HCT116 (cell line): ENCODE measurements at regions not wholly inside any gene's neighbourhood (a gene's known extent, or its start where the extent isn't known, plus 50 kb on each side); places are given as distances from the start of the nearest gene placed in this dataset.

Experiments
- ATF3 ChIP-seq: IDR thresholded peaks from 2 replicates; pipeline ENCODE4 v1.6.1; 2012
- CTCF ChIP-seq, 3 experiments: fragments of 200-600 bp in 1 of 3; sonication (generic) in 1 of 3; IDR thresholded peaks in 2 of 3; conservative IDR thresholded peaks in 1 of 3; 2 replicates each; pipeline ENCODE4 v1.5.1; 2012 to 2017; ENCODE audit warnings: low read depth in 2 of 3, low read length in 2 of 3, antibody characterized with exemption in 1 of 3, borderline replicate concordance in 1 of 3, control low read depth in 1 of 3, mild to moderate bottlenecking in 1 of 3, mixed read lengths in 1 of 3, mixed run types in 1 of 3, moderate library complexity in 1 of 3; ENCODE audit not compliant: insufficient read depth in 1 of 3
- EZH2 ChIP-seq: fragments of 200-600 bp; sonication (generic); IDR thresholded peaks from 2 replicates; pipeline ENCODE4 v1.6.1; 2017; ENCODE audit warnings: antibody characterized with exemption, mixed run types
- EZH2phosphoT487 ChIP-seq: fragments of 200-600 bp; IDR thresholded peaks from 2 replicates; pipeline ENCODE4 v1.6.1; 2018; ENCODE audit warnings: antibody characterized with exemption, borderline replicate concordance
- POLR2A ChIP-seq: IDR thresholded peaks from 2 replicates; pipeline ENCODE4 v1.7.0; 2011; ENCODE audit warnings: borderline replicate concordance; ENCODE audit not compliant: insufficient read depth, insufficient read length; ENCODE audit errors: extremely low read depth
- POLR2AphosphoS5 ChIP-seq: IDR thresholded peaks from 2 replicates; pipeline ENCODE4 v1.6.1; 2011; ENCODE audit warnings: mild to moderate bottlenecking, low read depth, low read length, moderate library complexity
- REST ChIP-seq: IDR thresholded peaks from 2 replicates; pipeline ENCODE4 v1.6.1; 2012; ENCODE audit warnings: low read depth
- SP1 ChIP-seq: IDR thresholded peaks from 2 replicates; pipeline ENCODE4 v1.6.1; 2012; ENCODE audit warnings: low read depth
- YY1 ChIP-seq: IDR thresholded peaks from 2 replicates; pipeline ENCODE4 v1.6.1; 2011; ENCODE audit warnings: low read length, low read depth, moderate library complexity, mild to moderate bottlenecking; ENCODE audit not compliant: insufficient replicate concordance; ENCODE audit errors: extremely low read depth

- TF ChIP-seq REST (no peak), CTCF (IDR thresholded peaks at IDR 0.05 in 2 of 3, conservative IDR thresholded peaks at IDR 0.05 in 1 of 3; ENCODE audit: borderline replicate concordance in 1 of 3, insufficient read depth in 1 of 3, low read depth in 2 of 3, low read length in 2 of 3) (no peak), POLR2A (no peak), EZH2 (no peak), EZH2phosphoT487 (no peak), POLR2AphosphoS5 (no peak), ATF3 (no peak), SP1 (no peak), YY1 (no peak)
Measured at GRCh38 chr15:96076350-96076749, 254.2 kb upstream of the NR2F2 start.
